ENCODE measurements at regions not wholly inside any gene's neighbourhood (a gene's known extent, or its start where the extent isn't known, plus 50 kb on each side); places are given as distances from the start of the nearest gene placed in this dataset. TPM values are rescaled to one million over a fixed set of nuclear protein-coding genes. Genes with fewer than 3 reads are reported as not detected.
A peak's percentile ranks its signal among the peaks of the same experiment; 100 is the strongest.

DNA sequence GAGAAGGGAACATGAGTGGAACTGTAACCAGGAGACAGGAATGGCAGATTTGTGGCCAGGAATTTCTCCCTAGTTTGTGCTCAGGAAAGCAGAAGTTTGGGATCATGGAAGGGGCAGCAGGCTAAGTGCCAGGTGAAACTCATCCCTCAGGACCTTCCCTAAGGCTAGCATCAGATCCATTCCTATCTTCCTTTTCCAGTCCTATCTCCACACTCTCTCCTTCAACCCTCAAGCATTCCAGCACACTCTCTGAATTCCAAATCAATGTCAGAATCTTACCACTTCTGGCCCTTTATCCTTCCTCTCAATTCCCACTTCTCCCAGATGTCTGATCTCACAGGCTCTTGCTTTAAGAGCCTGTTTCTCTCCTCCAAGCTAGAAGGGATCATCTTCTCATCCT is 53.2 kb upstream of the GRIA1 start:
- Histone ChIP-seq H3K9me3 (replicated peaks in 1 of 2; ENCODE audit: control insufficient read depth in 1 of 2, insufficient read depth in 1 of 2, low read length in 2 of 2) (no peaks in the 10 kb centered on the region), H4K20me1 (ENCODE audit: insufficient read depth, low read length) (no peaks in the 10 kb centered on the region), H3K27me3 (ENCODE audit: control insufficient read depth in 2 of 2, insufficient read depth in 2 of 2, low read length in 2 of 2) (no peaks in the 10 kb centered on the region), H3K79me2 (ENCODE audit: insufficient read depth, low read length) (no peaks in the 10 kb centered on the region), H3K27ac (ENCODE audit: low read depth in 1 of 2, low read length in 2 of 2) (no peak overlapping the region), H3K4me2 (replicated peaks; ENCODE audit: extremely low read depth, low read length, poor library complexity, severe bottlenecking) (no peak overlapping the region), H3K4me1 (ENCODE audit: control insufficient read depth in 1 of 2, insufficient read depth in 2 of 2, low read length in 2 of 2) (no peaks in the 10 kb centered on the region), H3K36me3 (replicated peaks in 1 of 2; ENCODE audit: control insufficient read depth in 1 of 2, insufficient read depth in 2 of 2, low read length in 2 of 2) (no peaks in the 10 kb centered on the region), H3K4me3 (replicated peaks in 1 of 3; ENCODE audit: low read depth in 2 of 3, low read length in 3 of 3) (no peak overlapping the region), H2AFZ (ENCODE audit: insufficient read depth, low read depth, low read length, poor library complexity, severe bottlenecking) (no peak overlapping the region), H3K9ac (ENCODE audit: insufficient read depth, low read length, poor library complexity, severe bottlenecking) (no peak overlapping the region)
- Mint-ChIP-seq H3K36me3 (no peaks in the 10 kb centered on the region), H3K9me3 (peaks cover 0 to 2% (median 0%) of the 10 kb centered on the region in 7 donors), H3K4me1 (no peaks in the 10 kb centered on the region), H3K4me3 (no peak overlapping the region), H3K27me3 (ENCODE audit: low read depth in 3 of 3) (no peaks in the 10 kb centered on the region), H3K27ac (peak overlapping the region in 1 of 7 donors; percentile 31)
- TF ChIP-seq, protein P1, sequence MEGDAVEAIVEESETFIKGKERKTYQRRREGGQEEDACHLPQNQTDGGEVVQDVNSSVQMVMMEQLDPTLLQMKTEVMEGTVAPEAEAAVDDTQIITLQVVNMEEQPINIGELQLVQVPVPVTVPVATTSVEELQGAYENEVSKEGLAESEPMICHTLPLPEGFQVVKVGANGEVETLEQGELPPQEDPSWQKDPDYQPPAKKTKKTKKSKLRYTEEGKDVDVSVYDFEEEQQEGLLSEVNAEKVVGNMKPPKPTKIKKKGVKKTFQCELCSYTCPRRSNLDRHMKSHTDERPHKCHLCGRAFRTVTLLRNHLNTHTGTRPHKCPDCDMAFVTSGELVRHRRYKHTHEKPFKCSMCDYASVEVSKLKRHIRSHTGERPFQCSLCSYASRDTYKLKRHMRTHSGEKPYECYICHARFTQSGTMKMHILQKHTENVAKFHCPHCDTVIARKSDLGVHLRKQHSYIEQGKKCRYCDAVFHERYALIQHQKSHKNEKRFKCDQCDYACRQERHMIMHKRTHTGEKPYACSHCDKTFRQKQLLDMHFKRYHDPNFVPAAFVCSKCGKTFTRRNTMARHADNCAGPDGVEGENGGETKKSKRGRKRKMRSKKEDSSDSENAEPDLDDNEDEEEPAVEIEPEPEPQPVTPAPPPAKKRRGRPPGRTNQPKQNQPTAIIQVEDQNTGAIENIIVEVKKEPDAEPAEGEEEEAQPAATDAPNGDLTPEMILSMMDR (IDR thresholded peaks at IDR 0.05): no peak
- intact Hi-C loops (cut with micrococcal nuclease): no loop called here
- DNase-seq: no peak

- Mint-ChIP-seq H3K36me3 (no peaks in the 10 kb centered on the region), H3K27ac (no peak overlapping the region), H3K4me3 (no peak overlapping the region), H3K27me3 (ENCODE audit: low read depth in 3 of 3) (no peaks in the 10 kb centered on the region), H3K4me1 (no peaks in the 10 kb centered on the region), H3K9me3 (peaks cover 0 to 2% (median 0%) of the 10 kb centered on the region in 7 donors)
- H3K79me2 ChIP-seq (ENCODE audit: insufficient read depth, low read length): no peaks in the 10 kb centered on the region
- no peak overlapping the region for H3K4me2 ChIP-seq (replicated peaks; ENCODE audit: extremely low read depth, low read length, poor library complexity, severe bottlenecking)
- TF ChIP-seq, protein P1 (IDR thresholded peaks at IDR 0.05): no peak
- no peak overlapping the region for H3K4me3 ChIP-seq (replicated peaks in 1 of 3; ENCODE audit: low read depth in 2 of 3, low read length in 3 of 3)
- DNase-seq: no peak
- H4K20me1 ChIP-seq (ENCODE audit: insufficient read depth, low read length): no peaks in the 10 kb centered on the region
- H3K4me1 ChIP-seq (ENCODE audit: control insufficient read depth in 1 of 2, insufficient read depth in 2 of 2, low read length in 2 of 2): no peaks in the 10 kb centered on the region
- no peaks in the 10 kb centered on the region for H3K9me3 ChIP-seq (replicated peaks in 1 of 2; ENCODE audit: control insufficient read depth in 1 of 2, insufficient read depth in 1 of 2, low read length in 2 of 2)
- no peak overlapping the region for H3K27ac ChIP-seq (ENCODE audit: low read depth in 1 of 2, low read length in 2 of 2)
- intact Hi-C loops (cut with micrococcal nuclease): no loop called here
- no peak overlapping the region for H2AFZ ChIP-seq (ENCODE audit: insufficient read depth, low read depth, low read length, poor library complexity, severe bottlenecking)
- H3K36me3 ChIP-seq (replicated peaks in 1 of 2; ENCODE audit: control insufficient read depth in 1 of 2, insufficient read depth in 2 of 2, low read length in 2 of 2): no peaks in the 10 kb centered on the region
- no peak overlapping the region for H3K9ac ChIP-seq (ENCODE audit: insufficient read depth, low read length, poor library complexity, severe bottlenecking)
- no peaks in the 10 kb centered on the region for H3K27me3 ChIP-seq (ENCODE audit: control insufficient read depth in 2 of 2, insufficient read depth in 2 of 2, low read length in 2 of 2)
Measured at GRCh38 chr5:153439130-153439529, 51.3 kb upstream of the GRIA1 start.

Small RNAs in the stretch of these regions (small RNA-seq; reads per million reads assigned to genes)
- not detected for gene AC008571.1 (ENCODE audit: insufficient read length, low read depth)
